ENCODE measurements at regions not wholly inside any gene's neighbourhood (a gene's known extent, or its start where the extent isn't known, plus 50 kb on each side); places are given as distances from the start of the nearest gene placed in this dataset.

DNA sequence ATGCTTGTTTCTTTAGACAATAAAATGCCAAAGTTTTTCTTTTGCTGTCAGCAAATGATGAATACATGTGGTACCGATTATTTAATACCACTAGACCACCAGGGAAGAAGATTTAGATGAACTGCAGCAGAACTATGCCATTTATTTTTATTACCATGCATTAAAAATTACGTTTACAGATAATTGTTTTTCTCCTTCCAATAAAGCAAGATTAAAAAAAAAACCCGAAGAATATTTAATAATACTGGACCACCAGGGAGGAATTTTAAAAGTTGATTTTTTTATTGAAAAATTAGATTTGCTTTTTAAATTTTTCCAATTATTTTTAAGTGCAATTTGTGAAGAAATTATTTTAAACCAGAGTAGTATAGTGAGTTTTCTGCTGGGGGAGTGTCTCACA lies 170.3 kb upstream of the HNRNPA3 start:
- Mint-ChIP-seq H3K27me3 (peaks cover 11% of the 10 kb centered on the region), H3K4me1 (ENCODE audit: low read depth) (no peaks in the 10 kb centered on the region), H3K4me3 (no peak overlapping the region), H3K36me3 (ENCODE audit: low read depth) (no peaks in the 10 kb centered on the region), H3K9me3 (no peaks in the 10 kb centered on the region), H3K27ac (no peak overlapping the region)
- no peak for DNase-seq

DNA sequence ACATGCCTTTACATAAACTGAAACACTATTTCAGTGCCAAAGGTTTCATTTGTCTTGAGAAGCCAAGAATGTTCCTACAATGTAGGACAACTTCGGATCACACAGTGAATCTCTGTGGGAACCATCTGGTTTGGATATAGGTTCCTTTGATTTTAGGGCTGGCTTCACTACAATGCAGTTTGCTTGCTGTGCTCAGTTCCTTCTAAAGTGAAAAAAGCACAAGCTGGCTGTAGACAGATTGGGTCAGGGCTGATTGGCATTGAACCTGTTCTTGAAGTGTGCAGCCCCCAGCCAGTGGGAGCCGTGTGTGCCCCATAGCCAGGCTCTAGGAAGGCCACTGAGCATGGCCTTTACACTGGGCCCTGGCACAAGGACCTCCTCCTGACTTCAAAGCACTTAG lies 167.9 kb upstream of the HNRNPA3 start:
- no peak overlapping the region for H3K27ac Mint-ChIP-seq
- no peaks in the 10 kb centered on the region for H3K36me3 Mint-ChIP-seq (ENCODE audit: low read depth)
- H3K27me3 Mint-ChIP-seq: peaks cover 5% of the 10 kb centered on the region
- H3K4me1 Mint-ChIP-seq (ENCODE audit: low read depth): no peaks in the 10 kb centered on the region
- no peak overlapping the region for H3K4me3 Mint-ChIP-seq
- no peaks in the 10 kb centered on the region for H3K9me3 Mint-ChIP-seq
- no peak for DNase-seq

GRCh38 chr2:177048981-177049380 lies 163.6 kb upstream of the HNRNPA3 start:
- Mint-ChIP-seq H3K27me3 (no peaks in the 10 kb centered on the region), H3K9me3 (no peaks in the 10 kb centered on the region), H3K27ac (no peak overlapping the region), H3K36me3 (ENCODE audit: low read depth) (no peaks in the 10 kb centered on the region), H3K4me3 (no peak overlapping the region), H3K4me1 (ENCODE audit: low read depth) (no peaks in the 10 kb centered on the region)
- no peak for DNase-seq

GRCh38 chr2:177051278-177051677 lies 161.3 kb upstream of the HNRNPA3 start:
- no peak for DNase-seq
- H3K27me3 Mint-ChIP-seq: no peaks in the 10 kb centered on the region
- H3K27ac Mint-ChIP-seq: no peak overlapping the region
- no peak overlapping the region for H3K4me3 Mint-ChIP-seq
- no peaks in the 10 kb centered on the region for H3K4me1 Mint-ChIP-seq (ENCODE audit: low read depth)
- H3K9me3 Mint-ChIP-seq: no peaks in the 10 kb centered on the region
- H3K36me3 Mint-ChIP-seq (ENCODE audit: low read depth): no peaks in the 10 kb centered on the region

DNA sequence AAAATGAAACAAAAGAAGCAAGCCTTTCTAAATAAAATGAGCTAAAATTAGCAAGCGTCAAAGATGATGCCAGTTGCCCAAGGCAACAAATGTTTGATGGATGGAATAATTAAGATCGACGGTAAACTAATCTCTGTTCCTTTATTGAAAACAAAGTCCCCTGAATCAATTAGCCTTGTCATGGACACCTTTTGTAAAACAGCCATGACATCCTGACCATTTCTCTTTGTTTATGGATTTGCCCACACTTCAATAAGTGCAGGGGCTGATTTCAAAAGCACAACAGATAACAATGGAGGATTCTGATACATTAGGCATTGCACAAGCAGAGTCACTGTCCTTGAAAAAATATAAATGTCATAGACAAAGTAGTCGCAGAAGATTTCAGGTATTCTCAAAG lies 160.1 kb upstream of the HNRNPA3 start:
- no peaks in the 10 kb centered on the region for H3K27me3 Mint-ChIP-seq
- H3K4me1 Mint-ChIP-seq (ENCODE audit: low read depth): no peaks in the 10 kb centered on the region
- no peaks in the 10 kb centered on the region for H3K9me3 Mint-ChIP-seq
- no peaks in the 10 kb centered on the region for H3K36me3 Mint-ChIP-seq (ENCODE audit: low read depth)
- DNase-seq: no peak
- H3K27ac Mint-ChIP-seq: no peak overlapping the region
- no peak overlapping the region for H3K4me3 Mint-ChIP-seq

DNA sequence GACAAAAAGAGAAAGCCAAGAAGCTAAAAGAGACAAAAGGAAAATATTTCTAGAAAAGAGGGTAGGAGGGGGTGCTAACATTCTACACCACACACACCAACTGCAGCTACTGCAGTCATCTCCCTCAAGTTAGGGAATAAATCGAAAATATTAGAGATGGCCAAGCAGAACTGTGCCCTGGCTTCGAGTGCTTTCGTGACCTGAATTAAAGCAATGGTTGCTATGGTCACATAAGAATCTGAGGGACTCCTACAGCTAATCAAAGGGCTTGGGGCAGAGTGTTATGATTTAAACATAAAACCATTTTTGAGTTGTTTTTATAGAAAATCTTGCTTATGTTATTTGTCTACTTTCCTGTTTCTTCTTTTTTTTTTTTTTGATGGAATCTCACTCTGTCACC lies 159.6 kb upstream of the HNRNPA3 start:
- H3K36me3 Mint-ChIP-seq (ENCODE audit: low read depth): no peaks in the 10 kb centered on the region
- no peak for DNase-seq
- H3K4me3 Mint-ChIP-seq: no peak overlapping the region
- H3K4me1 Mint-ChIP-seq (ENCODE audit: low read depth): no peaks in the 10 kb centered on the region
- no peak overlapping the region for H3K27ac Mint-ChIP-seq
- H3K9me3 Mint-ChIP-seq: no peaks in the 10 kb centered on the region
- H3K27me3 Mint-ChIP-seq: no peaks in the 10 kb centered on the region

DNA sequence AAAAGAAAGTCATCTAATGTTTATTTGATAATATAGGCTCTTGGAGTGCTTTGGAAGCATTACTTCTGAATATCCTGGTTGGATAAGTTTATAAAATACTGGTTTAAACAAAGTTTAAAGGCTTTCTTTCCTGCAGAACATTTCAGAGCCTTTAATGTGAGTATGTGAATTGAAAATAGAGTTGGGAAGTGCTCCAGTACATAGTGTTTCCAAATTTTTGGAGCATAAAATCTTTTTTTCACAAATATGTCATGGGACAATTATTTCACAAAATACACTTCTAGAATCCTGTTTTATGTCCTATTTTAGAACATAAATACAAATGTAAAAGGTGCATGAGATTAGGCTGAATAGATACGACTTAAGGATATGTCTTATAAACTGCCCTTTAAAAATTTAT lies 158.9 kb upstream of the HNRNPA3 start:
- no peak for DNase-seq
- Mint-ChIP-seq H3K27ac (no peak overlapping the region), H3K9me3 (no peaks in the 10 kb centered on the region), H3K4me3 (no peak overlapping the region), H3K36me3 (ENCODE audit: low read depth) (no peaks in the 10 kb centered on the region), H3K27me3 (no peaks in the 10 kb centered on the region), H3K4me1 (ENCODE audit: low read depth) (peaks cover 4% of the 10 kb centered on the region)

DNA sequence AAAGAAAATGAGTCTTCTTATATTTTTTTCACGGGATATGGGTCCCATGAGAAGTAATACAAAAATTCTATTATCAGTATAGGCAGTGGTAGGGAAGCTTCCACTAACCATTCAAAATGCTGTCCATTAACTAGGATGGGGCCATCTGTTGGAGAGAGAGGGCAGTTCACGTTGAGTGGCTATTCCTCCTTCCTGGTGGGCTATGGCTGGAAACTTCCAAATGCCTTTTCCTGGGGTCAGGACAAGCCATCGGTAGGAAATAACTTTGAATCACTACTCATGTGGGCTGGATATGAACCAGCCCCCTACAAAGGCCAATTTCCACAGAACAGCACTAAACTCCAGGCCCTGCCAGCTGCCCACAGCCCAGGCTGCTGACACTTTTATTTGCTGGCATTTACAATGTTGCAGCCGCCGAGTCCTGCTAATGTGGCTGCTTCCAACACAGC lies 156.1 kb upstream of the HNRNPA3 start:
- Mint-ChIP-seq H3K9me3 (no peaks in the 10 kb centered on the region), H3K4me1 (ENCODE audit: low read depth) (peaks cover 9% of the 10 kb centered on the region), H3K4me3 (no peak overlapping the region), H3K36me3 (ENCODE audit: low read depth) (no peaks in the 10 kb centered on the region), H3K27ac (no peak overlapping the region), H3K27me3 (peaks cover 3% of the 10 kb centered on the region)
- DNase-seq: no peak

GRCh38 chr2:177058747-177059146 lies 153.8 kb upstream of the HNRNPA3 start:
- DNase-seq: no peak
- H3K27ac Mint-ChIP-seq: no peak overlapping the region
- peaks cover 9% of the 10 kb centered on the region for H3K4me1 Mint-ChIP-seq (ENCODE audit: low read depth)
- no peak overlapping the region for H3K4me3 Mint-ChIP-seq
- H3K36me3 Mint-ChIP-seq (ENCODE audit: low read depth): no peaks in the 10 kb centered on the region
- H3K9me3 Mint-ChIP-seq: no peaks in the 10 kb centered on the region
- peaks cover 13% of the 10 kb centered on the region for H3K27me3 Mint-ChIP-seq

DNA sequence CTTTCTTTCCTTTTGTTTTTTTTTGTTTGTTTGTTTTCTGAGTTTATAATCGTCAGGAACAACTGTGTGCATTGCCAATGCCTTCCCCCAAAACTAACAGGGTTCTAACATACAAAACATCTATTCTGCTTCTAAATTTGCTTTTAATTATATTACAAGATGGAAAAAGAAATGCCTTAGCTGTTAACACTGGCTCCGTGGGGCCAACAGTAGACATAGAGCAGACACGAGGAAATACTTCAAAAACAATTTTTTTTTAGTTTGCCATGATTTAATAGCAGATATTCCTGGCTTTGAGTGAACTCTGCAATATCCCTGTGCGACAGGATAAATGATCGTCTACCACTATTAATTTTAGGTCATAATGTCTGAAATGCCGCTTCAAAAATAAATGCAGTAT lies 153.3 kb upstream of the HNRNPA3 start:
- no peaks in the 10 kb centered on the region for H3K9me3 Mint-ChIP-seq
- H3K27me3 Mint-ChIP-seq: peaks cover 13% of the 10 kb centered on the region
- H3K27ac Mint-ChIP-seq: no peak overlapping the region
- H3K4me1 Mint-ChIP-seq (ENCODE audit: low read depth): peaks cover 9% of the 10 kb centered on the region
- no peak overlapping the region for H3K4me3 Mint-ChIP-seq
- no peaks in the 10 kb centered on the region for H3K36me3 Mint-ChIP-seq (ENCODE audit: low read depth)
- no peak for DNase-seq

GRCh38 chr2:177063331-177063730 lies 149.3 kb upstream of the HNRNPA3 start:
- H3K4me1 Mint-ChIP-seq (ENCODE audit: low read depth): peaks cover 9% of the 10 kb centered on the region
- no peak overlapping the region for H3K4me3 Mint-ChIP-seq
- H3K27ac Mint-ChIP-seq: no peak overlapping the region
- DNase-seq: no peak
- peaks cover 13% of the 10 kb centered on the region for H3K27me3 Mint-ChIP-seq
- no peaks in the 10 kb centered on the region for H3K9me3 Mint-ChIP-seq
- no peaks in the 10 kb centered on the region for H3K36me3 Mint-ChIP-seq (ENCODE audit: low read depth)

DNA sequence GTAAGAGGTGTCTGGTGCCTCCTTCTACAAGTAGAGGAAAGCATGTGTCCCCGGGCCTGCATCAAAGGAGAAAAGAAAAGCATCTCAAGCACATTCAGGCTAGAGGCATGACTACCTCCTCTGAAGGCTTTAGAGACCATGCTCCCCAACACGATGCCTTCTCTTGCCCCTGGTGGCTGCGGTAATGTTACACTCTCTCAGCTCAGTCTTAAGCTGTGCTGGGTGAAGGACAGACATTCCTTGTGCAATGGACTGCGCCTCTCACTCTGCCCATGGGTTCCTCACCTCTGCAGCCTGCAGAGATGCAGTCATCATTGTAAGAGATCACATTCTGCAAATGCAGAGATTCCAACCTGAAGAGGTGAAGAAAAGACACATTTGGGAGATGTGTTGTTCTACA lies 148.2 kb upstream of the HNRNPA3 start:
- H3K27ac Mint-ChIP-seq: no peak overlapping the region

GRCh38 chr2:177068967-177069366 lies 143.6 kb upstream of the HNRNPA3 start:
- Mint-ChIP-seq H3K4me1 (ENCODE audit: low read depth) (peaks cover 4% of the 10 kb centered on the region), H3K27me3 (peaks cover 15% of the 10 kb centered on the region), H3K4me3 (no peak overlapping the region), H3K27ac (no peak overlapping the region), H3K36me3 (ENCODE audit: low read depth) (no peaks in the 10 kb centered on the region), H3K9me3 (no peaks in the 10 kb centered on the region)
- DNase-seq: no peak

More for the DNA sequence above, 148.2 kb upstream of the HNRNPA3 start:
- no peaks in the 10 kb centered on the region for H3K36me3 Mint-ChIP-seq (ENCODE audit: low read depth)
- peaks cover 13% of the 10 kb centered on the region for H3K27me3 Mint-ChIP-seq
- H3K4me3 Mint-ChIP-seq: no peak overlapping the region
- no peak for DNase-seq
- peaks cover 2% of the 10 kb centered on the region for H3K4me1 Mint-ChIP-seq (ENCODE audit: low read depth)
- no peaks in the 10 kb centered on the region for H3K9me3 Mint-ChIP-seq

GRCh38 chr2:177072090-177072489 lies 140.5 kb upstream of the HNRNPA3 start:
- Mint-ChIP-seq H3K36me3 (ENCODE audit: low read depth) (no peaks in the 10 kb centered on the region), H3K4me3 (no peak overlapping the region), H3K9me3 (no peaks in the 10 kb centered on the region), H3K4me1 (ENCODE audit: low read depth) (peaks cover 4% of the 10 kb centered on the region), H3K27me3 (peaks cover 24% of the 10 kb centered on the region), H3K27ac (no peak overlapping the region)
- no peak for DNase-seq

- Mint-ChIP-seq H3K4me1 (ENCODE audit: low read depth) (peaks cover 4% of the 10 kb centered on the region), H3K27ac (no peak overlapping the region), H3K9me3 (no peaks in the 10 kb centered on the region), H3K27me3 (peaks cover 24% of the 10 kb centered on the region), H3K4me3 (no peak overlapping the region), H3K36me3 (ENCODE audit: low read depth) (no peaks in the 10 kb centered on the region)
- no peak for DNase-seq
Measured at GRCh38 chr2:177073611-177074010, 139.0 kb upstream of the HNRNPA3 start.

DNA sequence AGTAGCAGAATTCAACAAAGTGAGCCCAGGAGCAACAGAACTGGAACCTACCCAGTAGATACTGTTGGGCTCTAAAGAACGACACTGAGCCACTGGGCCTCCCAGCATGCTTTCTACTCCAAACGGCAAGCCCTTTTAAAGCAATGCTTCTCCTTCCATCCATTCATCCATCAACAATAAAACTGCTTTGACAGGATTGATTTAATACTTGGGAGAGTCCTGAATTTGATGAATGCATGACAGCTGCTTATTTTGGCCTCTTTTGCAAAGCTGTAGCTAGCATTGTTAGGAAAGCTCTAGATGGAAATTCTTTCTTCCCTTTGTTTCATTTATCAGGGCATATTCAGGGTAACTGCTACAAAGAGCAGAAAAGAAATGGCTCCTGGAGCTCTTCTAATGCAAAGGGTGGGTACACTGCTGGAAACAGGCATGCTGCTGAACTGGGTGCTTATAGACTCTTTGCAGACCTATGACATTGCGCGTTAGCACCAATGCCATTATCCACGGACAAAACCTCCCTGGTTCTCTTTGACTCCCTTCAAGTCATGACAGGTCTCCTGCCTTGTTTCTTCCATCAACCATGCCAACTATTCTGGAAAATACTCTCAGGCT lies 138.4 kb upstream of the HNRNPA3 start:
- Mint-ChIP-seq H3K4me1 (ENCODE audit: low read depth) (peaks cover 2% of the 10 kb centered on the region), H3K9me3 (no peaks in the 10 kb centered on the region), H3K27ac (no peak overlapping the region), H3K4me3 (no peak overlapping the region), H3K36me3 (ENCODE audit: low read depth) (no peaks in the 10 kb centered on the region), H3K27me3 (peaks cover 27% of the 10 kb centered on the region)
- no peak for DNase-seq
